ENCODE measurements at regions not wholly inside any gene's neighbourhood (a gene's known extent, or its start where the extent isn't known, plus 50 kb on each side); places are given as distances from the start of the nearest gene placed in this dataset.

- TF ChIP-seq CTCF (IDR thresholded peaks at IDR 0.05) = no peak
- no peak for TF ChIP-seq POLR2A (IDR thresholded peaks at IDR 0.05)
Measured at GRCh38 chr2:84017010-84017409, 442.1 kb downstream of the SUCLG1 start.

Data from body of pancreas (tissue), 4 donors.